Skeletal muscle cell (primary cell): ENCODE measurements at regions not wholly inside any gene's neighbourhood (a gene's known extent, or its start where the extent isn't known, plus 50 kb on each side); places are given as distances from the start of the nearest gene placed in this dataset.
"Not testable (repeated sequence)": the region's sequence is repeated elsewhere in the genome, so short reads cannot be mapped to it uniquely, and the experiment has no call there.

Experiments
- DNase-seq: peaks from one replicate; pipeline ENCODE4 v3.0.0-alpha.2; 2010; ENCODE audit warnings: low read depth
- H3K4me3 ChIP-seq: 2 replicates; pipeline ENCODE4 v1.5.1; 2011; ENCODE audit warnings: low read depth, mild to moderate bottlenecking, control low read depth, low read length, moderate library complexity

DNA sequence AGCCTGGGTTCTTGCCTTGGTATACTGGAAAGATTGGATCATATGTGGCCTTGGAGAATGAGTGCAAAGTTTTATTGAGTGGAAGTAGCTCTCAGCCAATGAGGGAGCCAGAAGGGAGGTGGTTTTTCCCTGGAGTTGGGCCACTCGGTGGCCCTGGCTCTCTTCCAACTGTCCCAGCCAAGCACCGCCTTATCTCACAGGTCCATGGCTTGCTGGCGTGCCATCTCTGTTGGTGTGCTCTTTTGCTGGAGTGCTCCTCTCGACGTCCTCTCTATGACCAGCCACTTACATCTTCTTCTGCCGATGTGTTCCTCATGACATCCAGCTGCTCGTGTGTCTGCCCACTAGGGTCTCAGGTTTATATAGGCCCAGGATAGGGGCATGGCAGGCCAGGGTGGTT lies 505.9 kb upstream of the SYNCRIP start:
- DNase-seq, result no peak
- H3K4me3 ChIP-seq, result no peak overlapping the region

DNA sequence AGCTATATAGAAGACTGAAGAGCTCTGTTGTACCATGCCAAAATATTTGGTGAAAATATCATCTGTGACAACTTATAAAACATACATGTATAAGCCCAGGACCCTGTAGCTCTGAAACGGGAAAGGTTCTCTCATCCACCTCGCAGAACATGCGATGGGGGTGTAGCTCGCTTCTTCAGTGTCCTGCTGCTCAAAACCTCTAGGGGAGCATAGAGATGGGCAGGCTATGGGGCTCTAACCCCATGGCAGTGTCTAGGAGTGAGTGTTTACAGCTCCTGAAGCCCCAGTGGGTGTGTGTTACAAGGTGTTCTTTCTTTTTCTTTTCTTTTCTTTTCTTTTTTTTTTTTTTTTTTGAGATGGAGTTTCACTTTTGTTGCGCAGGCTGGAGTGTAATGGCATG lies 505.2 kb upstream of the SYNCRIP start:
- no peak overlapping the region for H3K4me3 ChIP-seq
- DNase-seq, result no peak

DNA sequence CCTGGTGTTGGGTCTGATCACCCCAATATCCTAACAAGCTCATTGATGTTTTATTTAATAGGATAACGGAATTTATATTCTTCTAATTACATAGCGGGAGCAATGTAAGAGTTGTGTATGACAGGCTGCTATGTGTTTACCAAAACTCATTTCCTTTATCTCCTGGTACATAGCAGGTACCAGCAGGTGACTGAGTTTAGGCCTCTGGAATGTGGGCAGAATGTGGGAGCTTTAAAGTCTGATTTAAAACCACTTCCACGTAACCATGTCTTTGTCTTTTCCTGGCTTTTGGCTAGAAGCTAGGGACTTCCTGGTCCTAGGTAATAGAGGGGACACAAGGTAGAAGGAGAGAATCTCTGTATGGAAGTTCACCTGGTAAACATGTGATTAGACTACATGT lies 504.6 kb upstream of the SYNCRIP start:
- H3K4me3 ChIP-seq, result no peak overlapping the region
- no peak for DNase-seq

DNA sequence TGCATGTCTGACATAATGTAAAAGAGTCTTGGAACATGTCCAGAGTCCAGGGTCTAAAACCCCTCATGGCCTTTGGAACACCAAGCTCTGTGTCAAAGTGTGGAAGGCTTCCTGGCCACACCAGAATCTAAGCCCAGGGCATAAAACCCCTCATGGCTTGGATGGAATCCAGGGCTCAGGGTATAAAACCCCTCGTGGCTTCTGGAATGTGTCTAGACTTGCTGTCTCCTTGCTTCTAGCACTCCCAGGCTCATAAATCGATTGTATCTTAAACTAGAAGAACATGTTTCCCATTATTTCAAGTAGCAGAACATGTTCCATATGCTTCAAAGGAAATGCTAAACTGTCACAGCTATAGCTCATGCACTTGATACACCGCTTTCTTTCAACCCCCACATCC lies 504.1 kb upstream of the SYNCRIP start:
- H3K4me3 ChIP-seq, DNase-seq: not testable (repeated sequence)

DNA sequence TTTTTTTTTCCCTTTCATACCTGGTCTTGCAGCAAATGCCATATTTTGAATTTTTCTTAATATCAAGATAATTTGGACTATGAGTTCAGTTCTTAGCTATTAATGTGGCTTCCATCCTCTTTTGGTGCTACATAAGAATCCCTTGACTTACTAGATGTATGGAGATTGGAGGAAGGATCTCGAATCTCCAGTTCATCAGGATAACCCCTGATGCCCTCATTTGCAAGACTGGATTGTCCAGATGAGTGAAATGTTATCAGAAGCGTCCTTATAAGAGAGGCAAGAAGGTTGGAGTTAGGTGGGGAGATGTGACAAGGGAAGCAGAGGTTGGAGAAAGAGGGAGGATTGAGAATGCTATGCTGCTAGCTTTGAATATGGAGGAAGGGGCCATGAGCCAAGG lies 499.6 kb upstream of the SYNCRIP start:
- no peak overlapping the region for H3K4me3 ChIP-seq
- no peak for DNase-seq

DNA sequence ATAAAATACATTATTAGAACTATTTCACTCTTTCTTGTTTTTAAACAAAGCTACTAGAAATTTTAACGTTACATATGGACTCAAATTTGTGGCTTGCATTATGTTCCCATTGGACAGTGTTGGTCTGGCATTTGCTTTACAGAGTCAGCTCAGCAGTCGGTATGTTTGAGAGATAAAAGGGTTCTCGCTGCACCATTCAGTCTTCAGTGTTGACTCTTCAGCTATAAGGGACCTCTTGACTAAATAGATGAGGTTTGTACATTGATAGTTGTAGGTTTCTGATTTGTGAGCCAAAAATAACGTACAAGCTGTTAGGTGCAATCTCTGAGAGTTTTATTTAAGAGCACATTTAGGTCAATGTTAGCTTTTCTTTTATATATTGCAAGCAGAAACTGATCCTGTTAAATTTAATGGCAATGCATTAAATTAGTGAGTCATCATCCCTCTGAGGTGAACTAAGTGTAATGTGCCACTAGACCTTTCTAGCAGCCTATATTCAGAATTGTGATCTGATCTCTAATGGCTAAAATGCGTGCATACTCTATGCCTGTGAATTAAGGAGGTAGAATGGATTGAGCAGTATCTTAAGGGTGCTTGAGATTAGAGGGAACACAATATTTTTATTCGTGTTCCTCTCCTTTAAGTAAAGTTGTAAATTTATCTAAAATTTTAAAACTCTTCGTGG lies 485.6 kb upstream of the SYNCRIP start:
- no peak overlapping the region for H3K4me3 ChIP-seq
- DNase-seq, result no peak

- H3K4me3 ChIP-seq, result no peak overlapping the region
- no peak for DNase-seq
Measured at GRCh38 chr6:86122086-86122485, 479.4 kb upstream of the SYNCRIP start.

- H3K4me3 ChIP-seq, result no peak overlapping the region
- DNase-seq, result no peak
Measured at GRCh38 chr6:86118271-86118670, 475.6 kb upstream of the SYNCRIP start.

DNA sequence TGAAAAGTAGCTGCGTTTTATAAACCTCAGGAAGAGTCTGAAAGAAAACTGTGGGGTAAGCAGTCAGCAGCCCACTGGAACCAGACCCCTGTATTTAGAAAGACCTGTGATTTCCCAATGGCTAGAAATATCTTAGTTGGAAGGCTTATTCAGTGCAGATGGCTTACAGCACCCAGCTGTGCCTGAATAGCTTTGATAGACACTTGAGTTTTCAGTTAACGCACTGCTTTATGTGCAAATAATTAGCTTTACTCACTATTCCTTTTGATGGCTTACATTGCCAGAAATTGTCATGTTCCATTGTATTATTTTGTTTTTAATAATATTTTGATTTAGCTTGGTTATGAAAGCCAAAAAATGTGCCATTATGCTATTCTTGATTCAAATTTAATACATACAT lies 465.3 kb upstream of the SYNCRIP start:
- no peak overlapping the region for H3K4me3 ChIP-seq
- DNase-seq, result no peak

GRCh38 chr6:86087954-86088353 lies 445.3 kb upstream of the SYNCRIP start:
- no peak for DNase-seq
- no peak overlapping the region for H3K4me3 ChIP-seq

DNA sequence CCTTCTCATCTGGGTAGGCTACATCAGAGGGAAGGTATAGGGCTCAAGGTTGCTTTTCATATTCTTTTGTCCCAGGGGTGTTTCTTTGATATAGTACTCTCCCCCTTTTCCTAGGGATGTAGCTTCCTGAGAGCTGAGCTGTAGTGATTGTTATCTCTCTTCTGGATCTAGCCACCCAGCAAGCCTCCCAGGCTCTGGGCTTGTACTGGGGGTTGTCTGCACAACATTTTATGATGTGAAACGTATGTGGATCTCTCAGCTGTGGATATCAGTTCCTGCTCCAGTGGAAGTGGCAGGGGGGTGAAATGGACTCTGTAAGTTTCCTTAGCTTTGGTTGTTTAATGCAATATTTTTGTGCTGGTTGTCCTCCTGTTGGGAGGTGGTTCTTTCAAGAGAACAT lies 437.3 kb upstream of the SYNCRIP start:
- DNase-seq, result no peak
- no peak overlapping the region for H3K4me3 ChIP-seq

GRCh38 chr6:86070151-86070550 lies 427.5 kb upstream of the SYNCRIP start:
- H3K4me3 ChIP-seq, result no peak overlapping the region
- DNase-seq, result no peak

GRCh38 chr6:86065002-86065401 lies 422.3 kb upstream of the SYNCRIP start:
- not testable (repeated sequence) for H3K4me3 ChIP-seq, DNase-seq

DNA sequence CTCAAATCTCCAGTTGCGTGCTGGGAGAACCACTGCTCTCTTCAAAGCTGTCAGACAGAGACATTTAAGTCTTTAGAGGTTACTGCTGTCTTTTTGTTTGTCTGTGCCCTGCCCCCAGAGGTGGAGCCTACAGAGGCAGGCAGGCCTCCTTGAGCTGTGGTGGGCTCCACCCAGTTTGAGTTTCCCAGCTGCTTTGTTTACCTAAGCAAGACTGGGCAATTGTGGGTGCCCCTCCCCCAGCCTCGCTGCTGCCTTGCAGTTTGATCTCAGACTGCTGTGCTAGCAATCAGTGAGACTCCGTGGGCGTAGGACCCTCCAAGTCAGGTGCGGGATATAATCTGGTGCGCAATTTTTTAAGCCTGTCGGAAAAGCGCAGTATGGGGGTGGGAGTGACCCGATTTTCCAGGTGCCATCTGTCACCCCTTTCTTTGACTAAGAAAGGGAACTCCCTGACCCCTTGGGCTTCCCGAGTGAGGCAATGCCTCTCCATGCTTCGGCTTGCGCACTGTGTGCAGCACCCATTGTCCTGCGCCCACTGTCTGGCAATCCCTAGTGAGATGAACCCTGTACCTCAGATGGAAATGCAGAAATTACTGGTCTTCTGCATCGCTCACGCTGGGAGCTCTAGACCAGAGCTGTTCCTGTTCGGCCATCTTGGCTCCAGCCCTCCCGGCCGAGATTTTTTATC lies 414.8 kb upstream of the SYNCRIP start:
- DNase-seq, result not testable (repeated sequence)

GRCh38 chr6:86045038-86045437 lies 402.4 kb upstream of the SYNCRIP start:
- no peak overlapping the region for H3K4me3 ChIP-seq
- no peak for DNase-seq

More for the DNA sequence above, 414.8 kb upstream of the SYNCRIP start:
- not testable (repeated sequence) for H3K4me3 ChIP-seq

DNA sequence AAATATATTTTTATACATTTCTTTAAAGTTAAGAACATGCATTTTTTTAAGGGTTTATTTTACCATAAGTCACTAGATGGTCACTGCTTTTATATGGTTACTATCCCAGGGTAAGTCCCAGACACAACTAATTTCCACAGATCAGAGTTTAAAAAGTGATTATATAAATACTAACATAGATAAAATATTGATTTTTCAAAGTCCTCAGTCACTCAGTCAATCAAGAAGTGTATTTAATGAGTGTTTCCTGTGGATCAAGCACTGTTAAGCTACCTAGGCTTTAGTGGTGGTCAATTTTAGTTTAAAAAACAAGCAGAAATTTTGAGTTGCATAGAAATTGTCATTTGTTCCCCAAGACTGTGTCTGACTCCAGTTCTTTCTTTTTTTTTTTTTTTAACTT lies 399.5 kb upstream of the SYNCRIP start:
- no peak for DNase-seq

GRCh38 chr6:86031713-86032112 lies 389.0 kb upstream of the SYNCRIP start:
- H3K4me3 ChIP-seq, result no peak overlapping the region
- DNase-seq, result no peak

More for the DNA sequence above, 399.5 kb upstream of the SYNCRIP start:
- H3K4me3 ChIP-seq, result no peak overlapping the region

DNA sequence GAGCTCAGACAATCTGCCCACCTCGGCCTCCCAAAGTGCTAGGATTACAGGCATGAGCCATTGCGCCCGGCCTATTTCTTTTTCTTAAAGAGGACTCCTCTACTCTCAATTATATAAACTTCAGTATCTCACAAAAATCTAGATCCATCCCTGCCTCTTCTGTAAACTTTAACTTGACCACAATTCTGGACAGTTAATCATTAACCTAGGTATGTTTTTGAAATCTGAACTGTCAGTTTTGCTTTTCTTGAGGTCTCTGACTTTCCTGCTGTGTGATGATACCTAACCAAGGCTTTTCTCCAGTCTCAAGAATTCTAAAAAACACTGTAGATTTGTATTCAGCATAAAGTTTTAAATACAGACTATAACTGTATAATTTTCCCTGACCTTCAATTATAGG lies 388.2 kb upstream of the SYNCRIP start:
- H3K4me3 ChIP-seq, result no peak overlapping the region
- no peak for DNase-seq

DNA sequence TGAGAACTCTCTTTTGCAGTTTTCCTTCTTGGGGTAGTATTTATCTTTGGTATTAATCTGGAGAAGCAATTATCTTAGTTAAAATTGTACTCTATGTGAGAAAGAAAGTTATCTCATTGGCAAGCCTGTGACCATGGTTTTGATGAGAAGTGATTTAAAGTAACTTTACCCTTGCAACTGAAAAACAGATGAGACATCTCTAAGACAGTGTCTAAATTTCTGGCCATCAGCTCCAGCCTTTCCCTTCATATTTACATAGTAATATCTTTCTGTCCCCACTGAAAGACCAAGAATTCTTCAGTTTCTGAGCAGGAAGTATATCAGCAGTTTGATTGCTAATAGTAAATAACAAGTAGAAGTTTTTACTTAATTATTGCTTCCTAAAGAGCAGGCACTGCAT lies 386.1 kb upstream of the SYNCRIP start:
- no peak for DNase-seq
- no peak overlapping the region for H3K4me3 ChIP-seq

DNA sequence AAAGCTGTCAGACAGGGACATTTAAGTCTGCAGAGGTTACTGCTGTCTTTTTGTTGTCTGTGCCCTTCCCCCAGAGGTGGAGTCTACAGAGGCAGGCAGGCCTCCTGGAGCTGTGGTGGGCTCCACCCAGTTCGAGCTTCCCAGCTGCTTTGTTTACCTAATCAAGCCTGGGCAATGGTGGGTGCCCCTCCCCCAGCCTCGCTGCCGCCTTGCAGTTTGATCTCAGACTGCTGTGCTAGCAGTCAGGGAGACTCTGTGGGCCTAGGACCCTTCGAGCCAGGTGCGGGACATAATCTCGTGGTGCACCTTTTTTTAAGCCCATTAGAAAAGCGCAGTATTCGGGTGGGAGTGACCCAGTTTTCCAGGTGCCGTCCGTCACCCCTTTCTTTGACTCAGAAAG lies 384.2 kb upstream of the SYNCRIP start:
- not testable (repeated sequence) for DNase-seq, H3K4me3 ChIP-seq

GRCh38 chr6:86017236-86017635 lies 374.6 kb upstream of the SYNCRIP start:
- DNase-seq, result no peak
- H3K4me3 ChIP-seq, result no peak overlapping the region
